NB4 (cell line): ENCODE measurements at regions not wholly inside any gene's neighbourhood (a gene's known extent, or its start where the extent isn't known, plus 50 kb on each side); places are given as distances from the start of the nearest gene placed in this dataset.

Experiments used
- POLR2A ChIP-seq: IDR thresholded peaks from 2 replicates; pipeline ENCODE4 v1.6.1; 2011; ENCODE audit warnings: mild to moderate bottlenecking; ENCODE audit not compliant: insufficient read length; ENCODE audit errors: extremely low read depth
- TF ChIP-seq, protein P1 (sequence below): IDR thresholded peaks from one replicate; pipeline ENCODE4 v1.5.1; 2012; ENCODE audit warnings: low read depth, low read length
- TF ChIP-seq, protein P2 (sequence below): IDR thresholded peaks from 2 replicates; pipeline ENCODE4 v1.6.1; 2011; ENCODE audit warnings: low read depth, low read length

DNA sequence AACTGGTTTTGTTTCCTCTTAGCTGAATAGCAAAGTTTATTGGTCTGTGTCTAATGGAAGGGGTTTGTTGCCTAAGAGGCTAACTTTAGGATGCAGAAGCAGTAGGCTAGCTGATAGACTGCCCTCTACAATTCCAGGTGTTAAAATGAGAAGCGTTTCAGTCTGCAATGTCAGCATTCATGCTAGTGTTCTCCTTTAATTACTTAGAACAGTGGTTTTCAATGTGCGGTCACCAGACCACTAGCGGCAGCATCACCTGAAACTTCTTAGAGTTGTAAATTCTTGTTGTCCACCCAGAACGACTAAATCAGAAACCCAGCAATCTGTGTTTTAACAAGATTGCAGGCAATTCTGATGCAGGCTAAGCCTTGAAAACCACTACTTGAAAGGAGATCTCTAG, 392.9 kb downstream of the IPMK start:
- TF ChIP-seq, protein P1, sequence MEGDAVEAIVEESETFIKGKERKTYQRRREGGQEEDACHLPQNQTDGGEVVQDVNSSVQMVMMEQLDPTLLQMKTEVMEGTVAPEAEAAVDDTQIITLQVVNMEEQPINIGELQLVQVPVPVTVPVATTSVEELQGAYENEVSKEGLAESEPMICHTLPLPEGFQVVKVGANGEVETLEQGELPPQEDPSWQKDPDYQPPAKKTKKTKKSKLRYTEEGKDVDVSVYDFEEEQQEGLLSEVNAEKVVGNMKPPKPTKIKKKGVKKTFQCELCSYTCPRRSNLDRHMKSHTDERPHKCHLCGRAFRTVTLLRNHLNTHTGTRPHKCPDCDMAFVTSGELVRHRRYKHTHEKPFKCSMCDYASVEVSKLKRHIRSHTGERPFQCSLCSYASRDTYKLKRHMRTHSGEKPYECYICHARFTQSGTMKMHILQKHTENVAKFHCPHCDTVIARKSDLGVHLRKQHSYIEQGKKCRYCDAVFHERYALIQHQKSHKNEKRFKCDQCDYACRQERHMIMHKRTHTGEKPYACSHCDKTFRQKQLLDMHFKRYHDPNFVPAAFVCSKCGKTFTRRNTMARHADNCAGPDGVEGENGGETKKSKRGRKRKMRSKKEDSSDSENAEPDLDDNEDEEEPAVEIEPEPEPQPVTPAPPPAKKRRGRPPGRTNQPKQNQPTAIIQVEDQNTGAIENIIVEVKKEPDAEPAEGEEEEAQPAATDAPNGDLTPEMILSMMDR = no peak
- TF ChIP-seq POLR2A = no peak
- TF ChIP-seq, protein P2, sequence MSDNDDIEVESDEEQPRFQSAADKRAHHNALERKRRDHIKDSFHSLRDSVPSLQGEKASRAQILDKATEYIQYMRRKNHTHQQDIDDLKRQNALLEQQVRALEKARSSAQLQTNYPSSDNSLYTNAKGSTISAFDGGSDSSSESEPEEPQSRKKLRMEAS = no peak
